ENCODE measurements at regions not wholly inside any gene's neighbourhood (a gene's known extent, or its start where the extent isn't known, plus 50 kb on each side); places are given as distances from the start of the nearest gene placed in this dataset.
A peak's percentile ranks its signal among the peaks of the same experiment; 100 is the strongest.

DNA sequence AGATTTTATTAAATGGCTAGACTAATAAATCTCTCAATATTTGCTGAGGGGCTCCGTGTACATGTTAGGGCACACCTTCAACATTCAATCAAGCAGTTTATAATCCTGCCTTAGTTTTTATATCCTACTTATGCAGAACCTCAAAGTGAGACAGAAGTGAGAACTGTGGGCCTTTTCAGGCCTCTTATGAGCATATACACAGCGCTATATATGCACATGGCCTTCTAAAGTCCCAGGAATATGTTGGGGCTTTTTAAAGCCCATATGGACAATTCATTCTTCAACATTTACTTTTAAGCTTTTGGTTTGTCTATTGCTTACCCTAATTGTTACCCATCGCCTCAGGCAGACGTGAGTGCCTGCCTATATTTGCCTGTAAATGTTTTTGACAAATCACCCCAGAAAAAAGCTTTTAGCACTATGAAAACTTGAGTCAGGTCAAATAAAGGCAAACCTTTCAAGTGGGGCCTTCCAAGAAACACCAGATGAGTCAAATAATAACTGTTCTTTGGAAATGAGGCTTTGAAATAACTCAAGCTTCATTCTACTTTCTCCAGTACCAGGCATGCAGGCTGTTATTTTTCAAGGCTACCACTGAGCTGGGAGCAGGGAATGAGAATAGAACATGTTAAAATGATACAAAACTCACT lies 58.2 kb downstream of the ESM1 start:
- DNase-seq (ENCODE audit: low read depth in 2 of 2) = no peak

- DNase-seq (ENCODE audit: low read depth in 2 of 2) = no peak
Observed at GRCh38 chr5:54924487-54924886, 60.9 kb downstream of the ESM1 start.

GRCh38 chr5:54917323-54917722 lies 68.1 kb downstream of the ESM1 start:
- DNase-seq (ENCODE audit: low read depth in 2 of 2) = no peak

DNA sequence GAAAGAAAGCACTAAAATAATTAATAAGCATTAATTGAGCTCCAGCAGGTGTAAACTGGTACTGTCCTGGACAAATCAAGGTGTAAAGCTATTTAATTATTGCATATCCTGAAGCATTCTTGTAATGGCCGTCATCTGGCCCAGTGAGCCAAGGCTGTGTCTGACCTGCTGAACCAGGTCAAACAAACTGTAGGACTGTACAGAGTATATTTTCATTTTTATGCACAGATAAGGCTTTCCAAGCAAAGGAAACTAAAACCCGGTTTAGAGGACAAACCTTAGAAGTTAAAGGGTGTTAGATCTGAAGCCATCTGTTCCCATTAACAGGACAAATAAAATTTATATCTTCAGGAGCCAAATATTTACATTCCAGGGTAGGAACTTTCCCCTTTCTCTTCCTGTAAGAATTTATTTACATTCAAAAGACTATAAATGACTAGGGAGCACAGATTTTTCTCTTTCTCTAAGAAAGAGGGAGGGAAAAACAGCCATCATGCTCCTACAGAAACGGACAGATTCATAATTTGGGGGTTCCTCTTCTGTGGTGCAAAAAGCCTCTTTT lies 69.8 kb downstream of the ESM1 start:
- DNase-seq (ENCODE audit: low read depth in 2 of 2) = no peak

DNA sequence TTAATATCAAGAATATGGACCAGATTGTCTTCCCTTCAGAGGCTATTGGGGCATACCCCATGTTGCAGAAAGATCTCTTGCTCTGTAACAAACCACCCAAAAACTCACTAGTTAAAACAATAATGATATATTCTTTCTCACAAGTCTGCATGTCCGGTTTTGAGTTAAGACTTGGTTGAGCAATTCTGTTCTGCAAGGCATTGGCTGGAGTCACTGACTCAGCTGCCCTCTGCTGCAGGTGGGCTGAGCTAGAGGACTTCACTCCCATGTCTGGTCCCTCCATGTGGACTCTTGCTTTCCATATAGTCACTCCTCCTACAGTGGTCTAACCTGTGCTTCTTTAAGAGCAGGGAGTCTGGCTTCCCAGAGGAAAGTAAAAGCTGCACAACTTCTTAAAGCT lies 73.4 kb downstream of the ESM1 start:
- DNase-seq (ENCODE audit: low read depth in 2 of 2) = no peak

- DNase-seq (ENCODE audit: low read depth in 2 of 2) = no peak
Observed at GRCh38 chr5:54909911-54910870, 75.2 kb downstream of the ESM1 start.

DNA sequence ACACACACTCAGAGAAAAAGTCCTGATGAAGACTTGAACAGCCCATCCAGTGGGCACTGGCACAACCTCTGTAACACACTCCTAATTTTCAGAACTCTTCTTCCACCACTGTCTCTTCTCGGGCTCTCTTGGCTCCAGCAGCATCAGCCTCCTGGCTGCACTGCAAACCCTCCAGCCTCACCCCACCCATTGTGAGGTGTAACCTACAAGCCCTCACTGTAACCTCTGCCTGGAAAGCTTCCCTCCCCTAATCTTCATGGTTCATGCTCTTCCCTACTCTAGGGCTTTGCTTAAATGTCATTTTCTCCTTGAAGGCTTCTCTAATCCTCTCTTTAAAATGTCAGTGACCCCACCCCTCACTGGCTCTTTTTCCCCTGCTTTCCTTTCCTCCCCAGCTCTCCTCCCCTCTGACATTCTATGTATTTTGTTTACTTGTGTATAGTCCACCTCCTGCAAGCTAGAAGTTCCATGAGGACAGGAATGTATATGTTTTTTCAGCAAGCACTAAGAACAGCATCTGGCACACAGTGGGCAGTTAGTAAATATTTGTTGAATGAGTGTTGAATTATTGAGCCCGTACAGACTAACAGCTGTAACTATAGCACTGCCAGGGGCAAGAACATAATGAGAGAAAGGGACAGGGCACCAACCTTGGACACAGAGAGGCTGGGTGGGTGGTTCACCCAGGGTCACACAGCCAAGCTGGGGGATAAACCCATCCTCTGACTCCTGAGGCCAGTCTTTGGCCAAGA lies 76.4 kb downstream of the ESM1 start:
- no peak for DNase-seq (ENCODE audit: low read depth in 2 of 2)

DNA sequence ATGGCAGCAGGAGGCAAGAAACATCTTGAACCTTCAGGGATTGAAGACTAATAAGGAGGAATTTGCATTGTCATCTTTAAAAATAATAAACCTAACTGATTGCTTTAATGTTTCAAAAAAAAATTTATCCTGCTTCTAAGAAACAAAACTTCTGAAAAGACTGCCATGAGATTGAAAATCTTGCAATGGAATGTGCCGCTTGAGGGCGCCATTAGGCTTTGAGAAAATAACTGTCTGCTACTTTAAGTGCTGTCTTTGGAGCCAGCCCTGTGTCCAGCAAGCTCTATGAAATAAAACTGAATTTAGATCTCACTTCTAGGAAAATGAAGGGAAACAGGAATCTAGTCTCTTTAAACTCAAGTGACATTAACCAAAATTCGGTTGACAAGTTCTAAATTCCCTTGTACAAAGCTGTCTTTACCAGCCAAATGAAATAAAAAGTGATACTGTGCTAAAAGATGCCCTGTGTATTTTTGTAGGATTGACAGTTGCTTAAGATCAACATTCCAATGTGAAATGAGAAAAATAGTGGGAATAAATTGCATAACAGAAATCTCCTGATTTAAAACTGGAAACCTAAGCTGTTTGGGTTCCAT lies 79.4 kb downstream of the ESM1 start:
- peak in 1 of 2 donors; percentile 46 for DNase-seq (ENCODE audit: low read depth in 2 of 2)

DNA sequence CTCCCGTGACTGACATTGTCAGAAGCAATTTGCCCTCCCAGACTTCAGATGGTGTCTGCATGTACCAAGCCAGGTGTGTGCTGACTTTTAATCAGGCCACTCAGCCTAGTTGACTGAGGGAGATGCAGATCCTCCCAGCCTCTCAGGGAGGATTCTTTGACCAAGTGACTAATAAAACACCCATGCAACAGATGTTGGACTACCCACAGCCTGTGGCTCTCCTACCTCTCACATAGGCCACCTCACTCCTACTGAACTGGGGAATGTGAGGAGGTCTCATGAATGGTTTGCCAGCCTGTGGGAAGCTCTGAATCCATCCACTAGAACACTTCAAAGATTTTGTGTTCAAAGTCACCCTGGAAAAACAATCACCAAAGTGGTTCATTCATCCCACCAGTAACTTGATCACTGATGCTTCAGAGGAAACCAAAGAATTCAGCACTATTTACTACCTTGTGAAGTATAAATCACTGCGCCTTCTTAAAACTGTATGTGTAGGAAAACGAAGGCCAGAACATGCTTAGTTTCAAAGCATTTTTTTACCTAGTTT lies 80.1 kb downstream of the ESM1 start:
- no peak for DNase-seq (ENCODE audit: low read depth in 2 of 2)

GRCh38 chr5:54904425-54904824 lies 81.0 kb downstream of the ESM1 start:
- DNase-seq (ENCODE audit: low read depth in 2 of 2) = no peak

GRCh38 chr5:54902791-54903473 lies 82.5 kb downstream of the ESM1 start:
- no peak for DNase-seq (ENCODE audit: low read depth in 2 of 2)

GRCh38 chr5:54900984-54901725 lies 84.2 kb downstream of the ESM1 start:
- no peak for DNase-seq (ENCODE audit: low read depth in 2 of 2)

GRCh38 chr5:54897001-54897400 lies 88.4 kb downstream of the ESM1 start:
- DNase-seq (ENCODE audit: low read depth in 2 of 2) = no peak

DNA sequence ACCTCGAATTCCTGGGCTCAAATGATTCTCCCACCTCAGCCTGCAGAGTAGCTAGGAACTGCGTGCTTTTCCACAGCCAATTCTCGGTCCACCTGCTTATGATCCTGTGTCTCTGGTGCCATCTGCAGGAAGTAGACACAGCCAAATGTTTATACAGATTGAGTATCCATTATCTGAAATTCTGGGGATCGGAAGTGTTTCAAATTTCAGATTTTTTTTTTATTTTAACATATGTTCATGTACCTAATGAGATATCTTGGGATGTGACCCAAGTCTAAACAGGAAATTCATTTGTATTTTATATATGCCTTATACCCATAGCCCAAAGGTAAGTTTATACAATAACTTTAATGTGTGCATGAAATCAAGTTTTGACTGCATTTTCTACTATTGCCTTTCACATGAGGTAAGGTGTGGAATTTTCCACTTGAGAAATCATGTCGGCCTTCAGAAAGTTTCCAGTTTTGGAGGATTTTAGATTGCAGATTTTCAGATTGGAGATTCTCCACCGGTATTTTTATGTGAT lies 89.5 kb downstream of the ESM1 start:
- DNase-seq (ENCODE audit: low read depth in 2 of 2) = no peak

DNA sequence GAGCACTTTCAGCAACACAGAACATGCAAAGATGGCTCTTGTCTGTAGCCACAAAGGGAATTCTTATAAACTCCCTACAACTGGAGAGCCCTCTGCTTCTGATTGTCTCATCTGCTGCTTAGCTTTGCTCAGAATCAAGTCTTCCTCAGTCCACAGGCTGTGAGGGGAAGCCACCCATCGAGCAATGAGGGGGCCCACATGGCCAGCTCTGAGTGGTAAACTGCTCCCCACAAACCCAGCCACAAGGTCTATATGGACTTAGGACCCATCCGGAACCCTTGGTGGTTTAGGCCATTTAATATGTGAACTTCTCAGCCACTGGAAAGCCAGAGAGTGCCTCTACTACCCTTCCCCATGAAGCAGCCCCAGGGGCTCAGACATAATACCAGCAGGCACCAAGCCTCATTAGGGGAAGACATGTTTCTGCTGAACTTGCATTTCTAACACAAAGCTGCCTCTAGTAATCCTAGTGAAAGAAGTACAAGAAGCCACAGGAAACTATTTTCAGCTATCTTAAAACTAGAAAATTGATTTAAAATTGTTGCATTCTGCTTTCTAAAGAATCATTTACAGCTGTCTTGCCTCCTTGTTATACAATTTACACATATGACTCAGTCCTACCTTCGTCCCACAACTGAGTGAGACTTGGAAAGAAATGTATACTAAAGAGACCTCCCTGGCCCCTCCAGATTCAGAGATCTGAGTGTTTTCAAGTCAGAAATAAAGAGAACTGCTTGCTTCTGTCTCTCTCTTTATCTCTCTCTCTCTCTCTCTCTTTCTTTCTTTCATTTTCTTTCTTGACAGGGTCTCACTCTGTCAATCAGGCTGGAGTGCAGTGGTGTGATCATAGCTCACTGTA lies 90.2 kb downstream of the ESM1 start:
- no peak for DNase-seq (ENCODE audit: low read depth in 2 of 2)

DNA sequence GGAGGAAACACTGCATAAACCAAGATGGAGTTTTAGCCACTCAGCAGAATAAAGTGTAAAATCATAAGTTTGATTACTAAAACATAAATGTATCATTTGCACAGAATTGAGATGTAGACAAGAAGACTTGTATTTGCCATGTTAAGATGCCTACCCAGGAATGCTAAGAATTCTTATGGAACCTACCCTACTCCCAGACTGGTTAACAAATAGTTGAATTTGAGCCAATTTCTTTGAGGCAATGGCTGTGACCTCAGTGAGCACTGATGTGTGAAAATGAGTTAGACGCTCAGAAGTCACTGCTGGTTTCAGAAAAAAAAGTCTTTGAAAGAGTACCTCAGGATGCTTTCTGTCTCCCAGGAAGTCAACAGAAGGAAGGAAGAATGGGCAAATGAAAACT lies 95.6 kb downstream of the ESM1 start:
- no peak for DNase-seq (ENCODE audit: low read depth in 2 of 2)

DNA sequence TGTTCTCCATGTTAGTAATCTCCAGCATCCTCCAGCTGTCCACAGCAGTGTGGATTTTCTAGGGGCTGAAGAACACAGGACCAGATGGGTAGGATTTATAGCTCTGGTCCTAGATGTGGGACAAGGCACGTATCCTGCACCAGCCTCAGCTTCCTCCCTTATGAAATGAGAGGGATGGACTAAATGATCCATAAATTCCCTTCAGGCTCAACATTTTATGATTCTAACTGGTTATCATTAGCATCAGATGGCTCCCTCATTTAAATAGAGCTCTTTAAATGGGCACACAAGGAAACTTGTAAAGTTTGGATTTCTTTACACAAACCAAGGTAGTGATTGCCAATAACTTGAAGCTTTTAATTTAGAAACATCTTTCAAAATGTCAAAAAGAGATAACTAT lies 97.7 kb downstream of the ESM1 start:
- no peak for DNase-seq (ENCODE audit: low read depth in 2 of 2)

DNA sequence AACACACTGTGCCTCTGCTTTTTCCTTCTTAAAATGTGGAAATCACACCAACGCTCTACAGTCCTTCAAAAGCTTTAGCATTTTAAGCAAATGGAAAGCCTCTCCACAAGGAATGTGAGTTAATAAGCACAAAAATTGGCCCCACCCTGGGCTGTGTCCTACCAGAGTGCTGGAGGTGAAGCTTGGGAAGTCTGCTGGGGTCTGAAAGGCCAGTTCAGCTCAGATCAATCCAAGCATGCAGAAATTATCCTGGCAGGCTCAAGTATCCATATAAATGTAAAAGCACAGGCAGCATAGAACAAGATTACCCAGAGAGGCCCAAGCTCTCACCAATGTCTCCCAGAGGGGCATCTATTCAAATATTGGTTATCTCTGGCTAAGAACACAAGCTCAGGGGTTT lies 98.5 kb downstream of the ESM1 start:
- DNase-seq (ENCODE audit: low read depth in 2 of 2) = no peak

GRCh38 chr5:54885636-54886035 lies 99.8 kb downstream of the ESM1 start:
- DNase-seq (ENCODE audit: low read depth in 2 of 2) = no peak
